ENCODE measurements at regions not wholly inside any gene's neighbourhood (a gene's known extent, or its start where the extent isn't known, plus 50 kb on each side); places are given as distances from the start of the nearest gene placed in this dataset.
"Not testable (repeated sequence)": the region's sequence is repeated elsewhere in the genome, so short reads cannot be mapped to it uniquely, and the experiment has no call there.

GRCh38 chr1:81252471-81253151 is 548.1 kb upstream of the ADGRL2 start:
- FAIRE-seq (no peak), DNase-seq (no peak)
- TF ChIP-seq, protein P1, sequence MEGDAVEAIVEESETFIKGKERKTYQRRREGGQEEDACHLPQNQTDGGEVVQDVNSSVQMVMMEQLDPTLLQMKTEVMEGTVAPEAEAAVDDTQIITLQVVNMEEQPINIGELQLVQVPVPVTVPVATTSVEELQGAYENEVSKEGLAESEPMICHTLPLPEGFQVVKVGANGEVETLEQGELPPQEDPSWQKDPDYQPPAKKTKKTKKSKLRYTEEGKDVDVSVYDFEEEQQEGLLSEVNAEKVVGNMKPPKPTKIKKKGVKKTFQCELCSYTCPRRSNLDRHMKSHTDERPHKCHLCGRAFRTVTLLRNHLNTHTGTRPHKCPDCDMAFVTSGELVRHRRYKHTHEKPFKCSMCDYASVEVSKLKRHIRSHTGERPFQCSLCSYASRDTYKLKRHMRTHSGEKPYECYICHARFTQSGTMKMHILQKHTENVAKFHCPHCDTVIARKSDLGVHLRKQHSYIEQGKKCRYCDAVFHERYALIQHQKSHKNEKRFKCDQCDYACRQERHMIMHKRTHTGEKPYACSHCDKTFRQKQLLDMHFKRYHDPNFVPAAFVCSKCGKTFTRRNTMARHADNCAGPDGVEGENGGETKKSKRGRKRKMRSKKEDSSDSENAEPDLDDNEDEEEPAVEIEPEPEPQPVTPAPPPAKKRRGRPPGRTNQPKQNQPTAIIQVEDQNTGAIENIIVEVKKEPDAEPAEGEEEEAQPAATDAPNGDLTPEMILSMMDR (IDR thresholded peaks at IDR 0.05; ENCODE audit: borderline replicate concordance, extremely low read depth, insufficient read depth), result no peak
- Histone ChIP-seq H3K27me3 (ENCODE audit: control insufficient read depth, insufficient read depth, low read length) (no peaks in the 10 kb centered on the region), H3K9ac (ENCODE audit: low read length in 3 of 3) (no peak overlapping the region), H3K4me3 (ENCODE audit: low read length in 3 of 3) (no peak overlapping the region), H3K9me3 (ENCODE audit: control insufficient read depth in 2 of 3, insufficient read depth in 1 of 3, low read length in 3 of 3) (no peaks in the 10 kb centered on the region), H3K27ac (ENCODE audit: low read depth in 2 of 2, low read length in 2 of 2) (no peak overlapping the region), H3K36me3 (ENCODE audit: control insufficient read depth in 2 of 3, insufficient read depth in 3 of 3, low read length in 3 of 3) (no peaks in the 10 kb centered on the region), H3K4me1 (ENCODE audit: control insufficient read depth in 2 of 3, insufficient read depth in 2 of 3, low read depth in 1 of 3, low read length in 3 of 3) (no peaks in the 10 kb centered on the region)
- intact Hi-C loops (cut with DNase I), result no loop called here

DNA sequence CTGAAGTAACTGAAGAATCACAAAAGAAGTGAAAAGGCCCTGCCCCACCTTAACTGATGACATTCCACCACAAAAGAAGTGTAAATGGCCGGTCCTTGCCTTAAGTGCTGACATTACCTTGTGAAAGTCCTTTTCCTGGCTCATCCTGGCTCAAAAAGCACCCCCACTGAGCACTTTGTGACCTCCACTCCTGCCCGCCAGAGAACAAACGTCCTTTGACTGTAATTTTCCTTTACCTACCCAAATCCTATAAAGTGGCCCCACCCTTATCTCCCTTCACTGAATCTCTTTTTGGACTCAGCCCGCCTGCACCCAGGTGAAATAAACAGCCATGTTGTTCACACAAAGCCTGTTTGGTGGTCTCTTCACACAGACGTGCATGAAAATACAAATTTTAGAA is 549.9 kb upstream of the ADGRL2 start:
- FAIRE-seq; H3K27me3 ChIP-seq (ENCODE audit: control insufficient read depth, insufficient read depth, low read length); intact Hi-C loops (cut with DNase I); DNase-seq; H3K36me3 ChIP-seq (ENCODE audit: control insufficient read depth in 2 of 3, insufficient read depth in 3 of 3, low read length in 3 of 3); H3K4me3 ChIP-seq (ENCODE audit: low read length in 3 of 3); H3K9ac ChIP-seq (ENCODE audit: low read length in 3 of 3); H3K9me3 ChIP-seq (ENCODE audit: control insufficient read depth in 2 of 3, insufficient read depth in 1 of 3, low read length in 3 of 3); H3K27ac ChIP-seq (ENCODE audit: low read depth in 2 of 2, low read length in 2 of 2); H3K4me1 ChIP-seq (ENCODE audit: control insufficient read depth in 2 of 3, insufficient read depth in 2 of 3, low read depth in 1 of 3, low read length in 3 of 3): not testable (repeated sequence)

DNA sequence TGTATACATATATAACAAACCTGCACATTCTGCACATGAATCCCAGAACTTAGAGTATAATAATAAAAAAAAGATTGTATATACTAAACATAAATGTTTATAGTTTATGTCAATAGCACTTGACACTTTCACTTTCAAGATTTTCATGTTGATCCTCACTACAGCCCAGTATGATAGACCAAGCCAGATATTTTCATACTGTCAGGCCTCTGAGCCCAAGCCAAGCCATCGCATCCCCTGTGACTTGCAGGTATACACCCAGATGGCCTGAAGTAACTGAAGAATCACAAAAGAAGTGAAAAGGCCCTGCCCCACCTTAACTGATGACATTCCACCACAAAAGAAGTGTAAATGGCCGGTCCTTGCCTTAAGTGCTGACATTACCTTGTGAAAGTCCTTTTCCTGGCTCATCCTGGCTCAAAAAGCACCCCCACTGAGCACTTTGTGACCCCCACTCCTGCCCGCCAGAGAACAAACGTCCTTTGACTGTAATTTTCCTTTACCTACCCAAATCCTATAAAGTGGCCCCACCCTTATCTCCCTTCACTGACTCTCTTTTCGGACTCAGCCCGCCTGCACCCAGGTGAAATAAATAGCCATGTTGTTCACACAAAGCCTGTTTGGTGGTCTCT is 555.5 kb upstream of the ADGRL2 start:
- H3K36me3 ChIP-seq (ENCODE audit: control insufficient read depth in 2 of 3, insufficient read depth in 3 of 3, low read length in 3 of 3); intact Hi-C loops (cut with DNase I); FAIRE-seq; H3K4me3 ChIP-seq (ENCODE audit: low read length in 3 of 3); H3K4me1 ChIP-seq (ENCODE audit: control insufficient read depth in 2 of 3, insufficient read depth in 2 of 3, low read depth in 1 of 3, low read length in 3 of 3); H3K9ac ChIP-seq (ENCODE audit: low read length in 3 of 3); H3K27me3 ChIP-seq (ENCODE audit: control insufficient read depth, insufficient read depth, low read length); H3K9me3 ChIP-seq (ENCODE audit: control insufficient read depth in 2 of 3, insufficient read depth in 1 of 3, low read length in 3 of 3); DNase-seq; H3K27ac ChIP-seq (ENCODE audit: low read depth in 2 of 2, low read length in 2 of 2): not testable (repeated sequence)

- FAIRE-seq; intact Hi-C loops (cut with DNase I); H3K9ac ChIP-seq (ENCODE audit: low read length in 3 of 3); H3K4me1 ChIP-seq (ENCODE audit: control insufficient read depth in 2 of 3, insufficient read depth in 2 of 3, low read depth in 1 of 3, low read length in 3 of 3); H3K36me3 ChIP-seq (ENCODE audit: control insufficient read depth in 2 of 3, insufficient read depth in 3 of 3, low read length in 3 of 3); H3K9me3 ChIP-seq (ENCODE audit: control insufficient read depth in 2 of 3, insufficient read depth in 1 of 3, low read length in 3 of 3); H3K27ac ChIP-seq (ENCODE audit: low read depth in 2 of 2, low read length in 2 of 2); H3K4me3 ChIP-seq (ENCODE audit: low read length in 3 of 3); H3K27me3 ChIP-seq (ENCODE audit: control insufficient read depth, insufficient read depth, low read length); DNase-seq: not testable (repeated sequence)
Observed at GRCh38 chr1:81244612-81245011, 556.1 kb upstream of the ADGRL2 start.

DNA sequence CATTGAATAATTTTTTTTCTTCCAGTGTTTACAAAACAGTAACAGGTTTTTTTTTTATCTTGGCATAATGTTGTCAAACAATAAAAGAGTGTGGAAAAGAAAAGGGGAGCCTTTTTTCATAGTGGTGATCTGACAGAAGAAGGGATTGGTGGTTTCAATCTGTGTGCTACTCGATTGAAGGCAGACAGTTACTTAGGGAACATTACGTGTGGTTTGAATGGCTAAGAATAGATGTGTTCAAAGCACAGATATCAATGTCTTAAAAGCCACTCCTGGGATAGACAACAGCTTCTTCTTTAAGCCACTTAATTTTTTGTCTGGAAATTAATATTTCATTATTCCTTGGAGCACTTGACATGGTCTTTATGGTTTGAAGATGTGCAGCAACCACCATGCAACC is 558.6 kb upstream of the ADGRL2 start:
- TF ChIP-seq, protein P1 (IDR thresholded peaks at IDR 0.05; ENCODE audit: borderline replicate concordance, extremely low read depth, insufficient read depth), result no peak
- H3K9ac ChIP-seq (ENCODE audit: low read length in 3 of 3), result no peak overlapping the region
- intact Hi-C loops (cut with DNase I), result no loop called here
- no peak overlapping the region for H3K4me3 ChIP-seq (ENCODE audit: low read length in 3 of 3)
- H3K27ac ChIP-seq (ENCODE audit: low read depth in 2 of 2, low read length in 2 of 2), result no peak overlapping the region
- H3K4me1 ChIP-seq (ENCODE audit: control insufficient read depth in 2 of 3, insufficient read depth in 2 of 3, low read depth in 1 of 3, low read length in 3 of 3), result peaks cover 0 to 5% (median 0%) of the 10 kb centered on the region in 3 donors
- no peaks in the 10 kb centered on the region for H3K36me3 ChIP-seq (ENCODE audit: control insufficient read depth in 2 of 3, insufficient read depth in 3 of 3, low read length in 3 of 3)
- H3K27me3 ChIP-seq (ENCODE audit: control insufficient read depth, insufficient read depth, low read length), result no peaks in the 10 kb centered on the region
- FAIRE-seq (no peak), DNase-seq (no peak)
- no peaks in the 10 kb centered on the region for H3K9me3 ChIP-seq (ENCODE audit: control insufficient read depth in 2 of 3, insufficient read depth in 1 of 3, low read length in 3 of 3)

Data from kidney (tissue), 13 donors.